HG02642 (cell line): ENCODE measurements at regions not wholly inside any gene's neighbourhood (a gene's known extent, or its start where the extent isn't known, plus 50 kb on each side); places are given as distances from the start of the nearest gene placed in this dataset.

ENCODE experiments used
- ATAC-seq: cut with Tn5 transposase; IDR thresholded peaks from one replicate; pipeline ENCODE4 v1.9.1; 2021; ENCODE audit warnings: mild to moderate bottlenecking; ENCODE audit not compliant: unreplicated experiment, poor library complexity

DNA sequence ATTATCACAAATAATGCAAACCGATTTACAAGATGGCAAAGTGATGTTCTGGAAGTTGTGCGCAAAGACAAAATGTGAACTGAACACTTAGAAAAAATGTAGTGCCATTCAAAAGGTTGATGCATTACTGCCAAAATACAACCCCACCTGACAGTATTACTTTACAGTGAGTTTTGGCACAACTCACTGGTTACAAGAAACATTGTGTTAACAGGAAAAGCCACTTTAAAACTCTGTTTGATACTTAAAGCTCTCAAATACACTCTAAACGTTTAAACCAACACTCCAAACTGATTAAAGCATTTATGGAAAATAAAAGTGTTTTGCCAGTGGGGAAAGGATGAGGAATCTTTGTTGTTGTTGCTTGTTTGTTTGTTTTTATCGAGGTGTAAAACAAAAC is 173.4 kb upstream of the SATB2 start:
- ATAC-seq: no peak

DNA sequence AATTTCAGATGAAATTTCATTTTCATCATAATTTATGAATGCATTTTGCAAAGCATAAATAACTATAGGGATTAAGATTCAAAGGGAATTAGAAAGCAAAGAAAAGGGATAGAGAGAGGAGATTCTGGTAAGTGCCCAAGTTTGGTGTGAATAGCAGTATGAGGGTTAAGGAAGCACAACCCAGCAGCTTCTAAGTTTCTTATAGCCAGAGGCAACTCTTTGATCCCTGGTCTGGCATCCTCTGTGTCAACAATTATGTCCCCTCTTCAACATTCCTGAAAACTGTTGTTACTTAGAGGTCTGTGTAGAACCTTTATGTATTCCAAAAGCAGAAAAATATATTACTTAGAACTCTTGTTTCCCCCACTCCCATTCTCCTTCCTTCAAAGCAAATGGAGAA is 171.6 kb upstream of the SATB2 start:
- no peak for ATAC-seq

DNA sequence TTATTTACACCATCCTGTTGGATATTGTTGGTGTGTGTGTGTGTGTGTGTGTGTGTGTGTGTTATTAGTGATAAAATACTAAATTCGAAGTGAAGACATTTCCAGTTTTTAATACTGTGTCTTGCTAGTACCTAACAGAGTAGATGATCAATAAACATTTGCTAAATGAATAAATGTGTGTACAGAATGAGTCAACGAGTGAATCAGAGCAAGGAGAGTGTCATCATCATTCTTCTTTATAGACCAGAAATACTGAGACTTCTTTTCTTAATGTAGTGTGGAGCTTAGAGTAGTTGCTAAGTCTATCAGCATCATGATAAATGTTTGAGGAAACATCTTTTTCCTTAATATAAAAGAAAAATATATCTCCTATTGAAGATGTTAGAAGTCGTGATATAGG is 169.7 kb upstream of the SATB2 start:
- no peak for ATAC-seq

DNA sequence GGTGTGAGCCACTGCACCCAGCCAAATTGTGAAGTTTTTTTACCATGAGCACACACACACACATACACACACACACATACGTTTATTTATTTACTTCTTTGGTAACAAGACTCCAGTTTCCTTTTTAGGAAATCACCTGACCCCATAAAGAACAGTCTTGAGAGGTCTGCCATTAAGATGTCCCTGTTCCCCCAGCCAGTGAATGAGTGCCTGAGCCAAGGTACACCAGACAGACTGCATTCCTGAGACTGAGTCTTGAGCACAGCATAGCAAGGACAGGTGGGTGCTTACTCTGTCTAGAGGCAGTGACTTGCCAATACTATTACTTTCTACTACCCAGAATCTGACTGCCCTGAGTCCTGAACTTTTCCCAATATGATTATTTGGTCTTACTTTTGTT is 167.2 kb upstream of the SATB2 start:
- no peak for ATAC-seq

DNA sequence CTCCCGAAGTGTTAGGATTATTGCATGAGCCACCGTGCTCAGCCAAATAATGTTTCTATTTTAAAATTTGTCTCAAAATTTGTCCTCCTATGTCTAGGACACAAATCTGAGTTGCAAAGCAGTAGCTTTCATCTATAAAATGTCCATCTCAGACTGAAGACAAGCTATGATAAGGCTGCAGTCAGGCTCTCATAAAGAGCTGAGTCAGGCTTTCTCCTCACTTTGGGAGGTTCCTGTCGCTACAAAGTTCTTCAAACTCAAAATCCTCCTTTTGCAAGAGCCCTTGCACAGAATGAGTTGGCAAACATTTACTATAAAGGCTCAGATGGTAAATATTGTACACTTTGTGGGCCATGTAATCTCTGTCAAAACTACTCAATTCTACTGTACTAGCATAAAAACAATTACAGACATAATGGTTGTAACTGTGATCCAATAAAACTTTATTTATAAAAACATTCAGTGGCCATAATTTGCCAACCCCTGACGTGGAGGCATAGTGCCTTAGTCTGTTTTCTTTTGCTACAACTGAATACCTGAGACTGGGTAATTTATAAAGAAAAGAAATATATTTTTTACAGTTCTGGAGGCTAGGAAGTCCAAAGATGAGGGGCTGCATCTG is 154.9 kb upstream of the SATB2 start:
- ATAC-seq: no peak

DNA sequence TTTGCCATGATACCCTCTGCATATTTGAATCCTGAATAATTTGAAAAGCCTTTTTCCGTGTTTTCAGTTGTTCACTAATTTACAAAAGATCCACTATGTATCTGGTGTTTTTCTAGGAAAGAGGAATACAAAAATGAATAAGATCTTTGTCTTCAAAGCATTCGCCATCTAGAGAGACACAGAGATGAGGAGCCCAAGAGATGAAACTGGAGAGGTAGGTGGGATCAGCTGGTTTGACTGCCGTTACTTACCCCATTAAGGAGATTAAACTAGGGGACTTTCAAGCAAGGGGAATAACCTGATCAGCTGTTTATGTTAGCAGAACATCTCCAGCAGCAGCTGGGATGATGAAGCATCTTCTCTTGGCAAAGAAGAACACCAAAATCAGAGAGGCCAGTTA is 150.2 kb upstream of the SATB2 start:
- no peak for ATAC-seq

DNA sequence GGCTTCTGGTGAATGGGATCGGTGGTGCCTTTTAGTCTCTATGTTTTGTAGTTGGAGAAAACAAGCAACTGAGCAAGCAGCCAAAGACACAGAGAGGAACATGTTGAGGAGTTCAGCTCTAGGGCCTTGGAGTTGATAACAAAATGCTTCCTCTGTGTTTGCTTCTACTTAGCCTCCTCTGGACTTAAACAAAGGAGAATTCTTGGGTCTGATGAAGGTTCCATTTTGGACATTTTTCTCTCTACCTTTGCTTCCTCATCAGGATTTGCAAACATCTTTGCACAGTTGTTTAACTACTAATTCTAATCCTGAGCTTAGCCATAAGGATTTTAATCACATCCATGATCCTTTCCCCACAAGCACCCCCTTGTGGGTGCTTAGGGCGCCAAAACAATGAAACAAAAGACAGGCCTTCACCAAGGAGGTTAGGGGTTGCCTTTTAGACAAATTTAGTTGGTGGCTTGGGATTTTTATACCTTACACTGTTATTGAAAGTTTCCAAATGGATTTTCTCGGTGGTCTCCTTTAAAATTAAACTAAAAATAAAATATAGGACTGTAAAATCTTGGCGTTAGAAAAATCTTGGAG is 148.5 kb upstream of the SATB2 start:
- no peak for ATAC-seq

DNA sequence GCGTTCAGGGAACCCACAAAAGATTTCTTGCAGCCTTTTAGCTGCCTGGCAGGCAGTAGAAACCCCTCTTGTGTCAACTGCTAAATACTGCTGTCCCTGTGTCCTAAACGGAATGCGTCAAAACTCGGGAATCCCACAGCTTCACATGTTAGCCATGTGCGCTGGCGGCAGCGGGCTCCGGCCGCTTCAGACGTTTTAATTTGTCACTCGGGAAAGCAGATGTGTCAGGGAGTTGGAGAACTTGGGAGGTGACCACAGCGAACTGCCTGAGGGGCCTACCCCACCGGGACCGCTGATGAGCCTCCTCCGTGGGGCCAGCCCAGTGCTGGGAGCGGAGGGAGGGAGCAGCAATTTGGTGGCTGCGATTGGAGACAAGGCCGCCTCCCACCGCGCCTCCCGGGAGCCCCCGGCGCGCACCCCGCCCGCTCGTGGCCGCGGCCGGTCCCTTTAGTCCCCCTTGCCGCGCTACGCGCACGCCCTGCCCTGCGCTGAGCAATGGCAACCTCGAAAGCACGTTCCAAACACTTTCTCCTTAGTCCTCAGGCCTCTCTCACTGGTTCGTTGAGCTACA is 146.1 kb upstream of the SATB2 start:
- no peak for ATAC-seq

DNA sequence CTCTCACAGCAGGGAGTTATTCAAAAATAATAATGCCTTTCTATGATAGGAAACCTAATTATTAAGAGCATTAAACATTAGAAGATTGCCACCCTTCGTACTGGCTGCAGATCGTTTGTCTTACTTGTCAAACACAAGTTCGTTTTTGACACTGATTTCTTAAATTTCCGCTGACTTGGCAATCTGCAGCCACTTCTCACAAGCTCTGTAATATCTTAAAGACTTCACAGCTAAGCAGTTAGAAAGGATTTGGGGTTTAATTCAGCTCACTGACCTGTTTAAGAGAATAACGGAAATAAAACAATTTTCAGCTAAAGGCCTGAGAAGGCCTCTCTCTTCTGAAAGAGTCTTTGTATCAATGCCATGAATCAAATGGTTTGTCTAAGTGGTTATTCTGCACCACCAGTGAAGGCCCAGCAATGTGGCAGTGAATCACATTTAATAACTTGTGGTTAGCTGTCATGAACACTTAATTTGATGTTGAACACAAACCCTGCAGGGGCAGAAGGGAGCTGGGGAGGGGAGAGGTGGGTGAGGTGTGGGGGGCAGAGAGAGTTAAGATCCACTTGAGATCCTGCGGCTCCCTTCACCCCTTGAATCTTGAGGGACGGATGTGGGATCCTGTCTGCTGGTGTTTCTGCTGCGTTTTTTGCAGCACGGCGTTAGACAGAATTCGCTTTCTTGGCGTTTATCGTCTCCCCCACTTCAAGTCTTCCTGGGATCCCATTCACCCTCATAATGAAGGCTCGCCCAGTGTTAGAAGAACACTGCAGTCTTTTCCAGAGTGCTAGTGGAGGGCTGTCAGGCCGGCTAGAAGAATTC is 145.4 kb upstream of the SATB2 start:
- ATAC-seq: no peak

DNA sequence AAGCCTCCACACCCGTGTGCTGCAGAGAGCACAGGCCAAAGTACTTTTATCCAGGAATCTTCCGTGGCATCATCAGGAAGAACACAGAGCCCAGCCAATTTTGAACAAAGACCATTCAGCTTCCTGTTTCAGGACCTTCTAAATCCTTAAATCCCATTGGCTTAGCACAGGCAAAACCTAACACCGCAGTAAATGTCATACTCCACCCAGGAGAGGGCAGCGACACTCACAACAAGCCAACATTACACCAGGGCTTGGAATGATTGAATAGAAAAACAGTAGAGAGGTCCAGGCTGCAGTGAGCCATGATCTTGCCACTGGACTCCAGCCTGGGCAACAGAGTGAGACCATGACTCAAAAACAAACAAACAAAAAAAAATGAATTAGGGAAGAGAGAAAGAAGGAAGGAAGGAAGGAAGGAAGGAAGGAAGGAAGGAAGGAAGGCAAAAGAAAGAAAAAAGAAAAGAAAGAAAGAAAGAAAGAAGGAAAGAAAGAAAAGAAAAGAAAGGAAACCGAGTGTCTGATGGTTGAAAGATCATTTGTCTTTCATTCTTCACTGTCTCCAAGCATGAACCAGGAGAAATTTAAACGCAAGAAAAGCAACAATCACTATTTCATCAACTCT is 144.6 kb upstream of the SATB2 start:
- ATAC-seq: no peak

DNA sequence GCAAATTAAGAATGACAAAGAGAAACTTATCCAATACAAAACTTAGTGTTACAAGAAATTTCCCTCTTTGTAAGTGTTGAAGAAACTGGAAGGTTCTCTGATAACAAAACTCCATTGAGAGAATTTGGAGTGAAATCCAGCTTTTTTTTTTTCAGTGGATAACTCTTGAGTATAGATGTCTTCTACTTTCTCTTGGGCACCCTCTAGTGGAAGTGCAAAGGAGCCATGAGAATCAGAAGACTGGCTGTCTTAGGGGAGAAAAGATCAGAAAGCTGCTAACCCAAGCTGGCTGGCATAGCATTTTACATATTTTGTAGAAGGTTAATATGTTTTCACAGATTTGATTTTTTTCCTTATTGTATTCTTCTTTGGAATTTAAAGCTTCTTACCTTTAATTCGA is 138.8 kb upstream of the SATB2 start:
- no peak for ATAC-seq

DNA sequence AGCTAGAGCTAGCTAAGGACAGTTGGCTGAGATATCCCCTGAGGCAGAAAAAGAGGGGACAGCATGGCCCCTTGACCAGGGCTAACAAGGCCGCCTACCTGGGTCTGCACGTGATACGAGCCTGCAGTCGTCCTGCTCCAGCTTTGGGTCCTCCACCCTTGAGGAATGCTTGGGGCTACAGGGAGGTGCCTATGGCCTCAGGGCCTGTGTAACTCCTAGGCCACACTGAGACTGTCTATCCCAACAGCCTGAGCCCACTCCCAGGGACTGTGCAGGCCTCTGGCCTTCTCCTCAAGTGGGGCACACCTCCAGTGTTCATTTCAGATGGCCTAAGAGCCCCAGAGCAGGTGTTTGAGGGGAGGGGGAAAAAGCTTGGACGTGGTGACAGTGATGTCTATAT is 136.7 kb upstream of the SATB2 start:
- ATAC-seq: no peak

DNA sequence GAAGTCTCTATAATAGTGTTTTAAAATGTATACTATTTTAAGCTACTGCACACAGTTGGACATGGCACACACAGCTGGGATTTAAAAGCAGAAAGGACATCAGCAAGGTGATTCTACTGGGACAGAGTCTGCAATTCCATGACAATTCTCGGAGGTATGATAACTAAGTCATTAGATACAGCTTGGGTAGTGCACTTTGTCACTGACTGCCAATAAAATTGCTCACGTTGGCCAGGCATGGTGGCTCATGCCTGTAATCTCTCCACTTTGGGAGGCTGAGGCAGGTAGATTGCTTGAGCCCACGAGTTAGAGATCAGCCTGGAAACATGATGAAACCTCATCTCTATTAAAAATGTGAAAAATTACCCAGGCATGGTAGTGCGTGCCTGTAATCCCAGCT is 134.1 kb upstream of the SATB2 start:
- ATAC-seq: no peak

DNA sequence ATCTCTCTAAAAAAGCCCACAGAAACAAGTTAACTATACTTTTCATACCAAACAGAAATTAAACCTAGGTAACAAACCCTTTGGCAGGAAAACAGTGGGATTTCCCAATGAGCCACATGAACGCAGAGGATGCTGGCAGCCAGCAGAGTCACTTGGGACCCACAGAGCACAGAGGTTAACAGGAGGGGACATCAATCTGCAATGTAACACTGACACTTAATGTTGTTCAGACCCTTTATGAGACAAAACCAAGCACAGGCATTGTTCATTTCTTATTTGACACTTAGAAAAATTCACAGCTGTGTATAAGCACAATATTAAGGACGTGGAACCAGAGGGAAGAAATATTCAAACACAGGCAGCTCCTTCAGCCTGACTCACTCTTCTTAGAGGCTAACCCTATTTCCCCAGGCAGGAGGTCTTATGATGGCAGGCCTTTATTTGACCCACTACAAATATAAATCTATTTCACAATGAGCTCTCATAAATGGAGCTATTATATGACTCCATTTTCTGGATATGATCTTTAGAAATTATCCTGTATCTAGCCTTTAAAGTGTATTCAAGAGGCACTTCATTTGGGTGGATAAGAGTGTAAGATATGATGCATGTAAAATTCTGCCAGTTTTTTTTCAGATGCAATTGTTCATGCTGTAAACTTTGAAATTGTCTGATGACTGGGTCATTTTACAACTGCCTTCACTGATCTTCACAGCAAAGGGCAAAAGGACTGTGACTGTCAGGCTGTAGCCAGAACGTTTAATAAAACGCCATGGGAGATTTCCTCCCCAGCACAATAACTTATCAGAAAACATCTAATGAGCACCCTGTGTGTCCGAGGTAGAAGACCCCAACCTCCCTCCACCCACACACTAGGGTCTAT is 132.8 kb upstream of the SATB2 start:
- ATAC-seq: no peak

DNA sequence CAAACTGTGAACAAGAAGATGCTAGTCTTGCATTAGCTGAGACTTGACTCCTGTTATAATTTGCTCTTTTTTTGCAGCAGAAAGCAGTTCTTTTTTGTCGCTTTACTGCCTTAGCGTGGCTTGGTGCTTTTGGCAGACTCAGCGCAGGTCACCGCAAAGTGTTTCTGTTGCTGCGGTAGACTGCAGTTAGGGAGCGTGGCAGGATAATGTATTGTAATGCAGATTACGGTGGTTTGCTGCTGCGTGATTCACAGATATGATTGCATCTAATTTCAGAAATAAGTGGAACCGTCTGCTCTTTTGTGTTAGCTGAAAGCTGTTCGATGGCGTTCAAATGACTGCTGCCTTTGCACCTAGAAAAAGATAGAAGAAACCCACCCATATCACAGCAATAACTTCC is 131.6 kb upstream of the SATB2 start:
- no peak for ATAC-seq

DNA sequence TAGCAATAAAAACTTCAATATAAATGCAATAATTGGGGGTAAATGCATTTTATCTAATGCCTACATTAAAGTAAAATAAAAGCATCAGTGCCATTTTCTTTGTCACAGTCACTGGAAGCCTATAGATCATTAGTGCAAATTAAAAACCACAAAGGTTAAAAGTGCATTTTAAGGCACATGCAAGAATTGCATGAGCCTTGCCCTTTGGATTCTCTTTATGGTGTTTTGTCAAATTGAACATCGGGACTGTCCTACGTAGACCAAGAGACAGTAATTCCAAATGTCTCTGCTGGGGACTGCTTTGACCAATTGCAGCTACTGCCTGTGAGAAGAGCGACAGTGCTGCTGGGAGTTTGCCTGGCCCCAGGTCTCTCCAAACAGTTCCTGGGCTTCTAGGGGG is 130.3 kb upstream of the SATB2 start:
- no peak for ATAC-seq

DNA sequence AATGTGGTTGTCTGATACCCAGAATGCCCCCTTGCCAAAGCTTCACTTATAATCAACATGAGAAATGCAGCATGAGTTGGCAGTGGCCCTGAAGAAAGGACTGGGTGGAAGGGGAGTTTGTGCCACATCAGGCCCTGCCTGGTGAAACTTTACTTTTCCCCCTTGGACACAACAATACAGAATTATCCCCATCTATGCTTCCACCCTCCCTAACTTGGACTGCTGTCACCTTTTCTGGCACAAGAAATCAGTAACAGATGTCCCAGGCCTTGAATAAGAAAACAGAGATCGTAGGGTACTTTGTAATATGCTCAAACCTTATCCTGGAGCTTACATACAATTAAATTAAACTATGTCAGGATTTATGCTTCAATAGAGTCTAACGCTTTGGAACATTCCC is 128.9 kb upstream of the SATB2 start:
- no peak for ATAC-seq

DNA sequence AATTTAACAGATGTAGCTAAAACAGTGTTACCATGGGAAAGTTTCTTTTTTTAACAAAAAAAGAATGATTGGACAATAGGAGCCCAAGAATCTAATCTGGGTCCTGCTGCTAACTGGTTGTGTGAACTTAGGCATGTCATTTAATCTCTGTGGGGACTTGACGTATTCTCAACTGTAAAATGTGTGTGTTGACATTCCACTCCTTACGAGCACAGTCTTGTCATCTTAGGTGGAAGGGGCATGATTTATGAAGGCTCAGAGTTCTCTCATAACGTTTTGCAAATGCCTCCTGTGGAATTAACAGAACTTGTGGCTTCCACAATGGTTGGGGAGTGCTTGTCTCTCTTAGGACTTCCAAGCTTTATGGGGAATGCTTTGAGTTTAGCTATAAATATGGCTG is 125.9 kb upstream of the SATB2 start:
- no peak for ATAC-seq

DNA sequence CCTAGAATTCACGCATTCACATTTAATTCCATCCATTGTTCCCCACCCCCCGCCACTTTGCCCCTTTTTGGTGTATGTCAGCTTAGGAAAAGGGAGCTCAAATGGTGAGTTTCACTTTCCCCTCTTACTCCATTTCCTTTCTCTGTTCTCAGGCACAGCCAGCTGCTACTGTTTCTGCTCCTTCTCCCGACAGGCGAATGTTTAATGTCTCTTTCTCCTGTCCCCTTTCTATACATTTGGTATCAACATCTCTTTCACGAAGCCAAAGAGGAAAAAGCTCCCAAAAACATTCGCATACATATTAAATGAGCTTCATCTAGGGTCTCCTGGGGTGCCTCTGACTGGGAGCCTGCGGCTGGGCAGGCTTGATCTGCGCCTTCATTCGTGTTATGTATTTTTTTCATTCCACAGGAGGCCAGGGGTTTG is 124.2 kb upstream of the SATB2 start:
- no peak for ATAC-seq

DNA sequence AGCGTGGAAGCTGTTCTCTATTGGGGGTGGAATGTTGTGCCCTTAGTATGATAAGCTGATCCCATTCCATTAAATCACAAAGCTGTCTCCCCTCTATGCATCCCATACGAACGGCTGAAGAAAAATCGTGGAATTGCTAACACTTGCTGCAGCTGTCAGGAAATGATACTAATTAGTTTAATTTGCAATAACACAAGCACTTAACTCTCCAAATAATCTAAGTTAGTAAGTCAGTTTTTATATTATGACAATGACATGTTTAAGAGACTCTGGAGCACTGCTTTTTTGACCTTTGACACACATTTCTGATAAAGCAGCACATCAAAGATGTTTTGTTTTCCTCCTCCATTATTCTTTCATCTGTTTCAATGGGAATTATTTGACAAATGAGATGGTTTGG is 123.7 kb upstream of the SATB2 start:
- no peak for ATAC-seq
